OCI-LY3 (cell line): ENCODE measurements at regions not wholly inside any gene's neighbourhood (a gene's known extent, or its start where the extent isn't known, plus 50 kb on each side); places are given as distances from the start of the nearest gene placed in this dataset.

Source experiments
- H2AFZ ChIP-seq: fragments of 200-600, 300-600 bp; shearing (Covaris generic); 2 replicates; pipeline ENCODE4 v1.6.0; 2014; ENCODE audit warnings: antibody characterized with exemption, low read depth, low read length
- H3K27ac ChIP-seq: fragments of 200-600, 300-600 bp; sonication (generic); 2 replicates; pipeline ENCODE4 v1.5.1; 2014; ENCODE audit warnings: mild to moderate bottlenecking, low read length, moderate library complexity, mixed read lengths
- H3K27me3 ChIP-seq: fragments of 200-600, 300-600 bp; sonication (generic); 2 replicates; pipeline ENCODE4 v1.6.1; 2014; ENCODE audit warnings: low read depth, low read length, mixed read lengths
- H3K36me3 ChIP-seq: fragments of 200-600, 300-600 bp; sonication (generic); replicated peaks from 2 replicates; pipeline ENCODE3; 2014; ENCODE audit warnings: low read depth, low read length, mixed read lengths
- H3K4me1 ChIP-seq: fragments of 300-600, 200-600 bp; sonication (generic); 2 replicates; pipeline ENCODE4 v1.6.1; 2014; ENCODE audit warnings: low read length, mixed read lengths
- H3K4me2 ChIP-seq: fragments of 200-600, 300-600 bp; sonication (generic); 2 replicates; pipeline ENCODE4 v1.6.1; 2014; ENCODE audit warnings: low read length, mixed read lengths
- H3K4me3 ChIP-seq: fragments of 300-600, 200-600 bp; sonication (generic); 2 replicates; pipeline ENCODE4 v1.5.1; 2014; ENCODE audit warnings: antibody characterized with exemption, mild to moderate bottlenecking, low read length, moderate library complexity
- H3K79me2 ChIP-seq: fragments of 300-600, 200-600 bp; shearing (Covaris generic); 2 replicates; pipeline ENCODE4 v1.6.1; 2014; ENCODE audit warnings: mild to moderate bottlenecking, low read length, mixed read lengths
- H3K9ac ChIP-seq: fragments of 300-600, 200-600 bp; shearing (Covaris generic); 2 replicates; pipeline ENCODE4 v1.6.0; 2014; ENCODE audit warnings: mild to moderate bottlenecking, low read length, moderate library complexity
- H3K9me3 ChIP-seq: fragments of 200-600, 300-600 bp; shearing (Covaris generic); 2 replicates; pipeline ENCODE4 v1.6.1; 2014; ENCODE audit warnings: low read length, mixed read lengths; ENCODE audit not compliant: insufficient read depth
- H4K20me1 ChIP-seq: fragments of 200-600, 300-600 bp; sonication (generic); 2 replicates; pipeline ENCODE4 v1.6.1; 2016; ENCODE audit warnings: low read length, mixed read lengths; ENCODE audit not compliant: insufficient read depth
- CTCF ChIP-seq: fragments of 200-600, 300-600 bp; sonication (generic); IDR thresholded peaks from 2 replicates; pipeline ENCODE4 v1.5.1; 2014; ENCODE audit warnings: antibody characterized with exemption, low read length, low read depth
- EZH2phosphoT487 ChIP-seq: fragments of 200-600 bp; shearing (Covaris generic); IDR thresholded peaks from 2 replicates; pipeline ENCODE4 v1.6.1; 2018; ENCODE audit warnings: antibody characterized with exemption, mixed run types, low read depth

GRCh38 chr6:74853991-74854390 is 351.9 kb downstream of the COL12A1 start:
- no peak overlapping the region for H3K27ac ChIP-seq
- H3K27me3 ChIP-seq = no peaks in the 10 kb centered on the region
- no peak overlapping the region for H2AFZ ChIP-seq
- TF ChIP-seq EZH2phosphoT487 (no peak), CTCF (no peak)
- H3K4me3 ChIP-seq = no peak overlapping the region
- no peaks in the 10 kb centered on the region for H3K9me3 ChIP-seq
- H3K36me3 ChIP-seq = no peaks in the 10 kb centered on the region
- H4K20me1 ChIP-seq = no peaks in the 10 kb centered on the region
- H3K4me2 ChIP-seq = no peak overlapping the region
- no peaks in the 10 kb centered on the region for H3K4me1 ChIP-seq
- H3K79me2 ChIP-seq = no peaks in the 10 kb centered on the region
- H3K9ac ChIP-seq = no peak overlapping the region

- H3K4me1 ChIP-seq = no peaks in the 10 kb centered on the region
- TF ChIP-seq CTCF = no peak
- no peak for TF ChIP-seq EZH2phosphoT487
- no peak overlapping the region for H3K4me2 ChIP-seq
- no peaks in the 10 kb centered on the region for H3K27me3 ChIP-seq
- H3K9me3 ChIP-seq = no peaks in the 10 kb centered on the region
- H3K27ac ChIP-seq = no peak overlapping the region
- H4K20me1 ChIP-seq = no peaks in the 10 kb centered on the region
- H3K4me3 ChIP-seq = no peak overlapping the region
- H3K9ac ChIP-seq = no peak overlapping the region
- H3K36me3 ChIP-seq = no peaks in the 10 kb centered on the region
- H2AFZ ChIP-seq = no peak overlapping the region
- no peaks in the 10 kb centered on the region for H3K79me2 ChIP-seq
Measured at GRCh38 chr6:74851596-74851995, 354.3 kb downstream of the COL12A1 start.

- Histone ChIP-seq H3K4me3 (no peak overlapping the region), H3K27ac (no peak overlapping the region), H4K20me1 (no peaks in the 10 kb centered on the region), H3K9me3 (no peaks in the 10 kb centered on the region), H3K4me1 (no peaks in the 10 kb centered on the region), H3K4me2 (no peak overlapping the region), H3K27me3 (no peaks in the 10 kb centered on the region), H3K9ac (no peak overlapping the region), H2AFZ (no peak overlapping the region), H3K79me2 (no peaks in the 10 kb centered on the region), H3K36me3 (no peaks in the 10 kb centered on the region)
- no peak for TF ChIP-seq CTCF
- no peak for TF ChIP-seq EZH2phosphoT487
Measured at GRCh38 chr6:74840953-74841352, 364.9 kb downstream of the COL12A1 start.

GRCh38 chr6:74834967-74835366 is 370.9 kb downstream of the COL12A1 start:
- Histone ChIP-seq H3K4me2 (no peak overlapping the region), H3K4me1 (no peaks in the 10 kb centered on the region), H3K36me3 (no peaks in the 10 kb centered on the region), H3K9ac (no peak overlapping the region), H4K20me1 (no peaks in the 10 kb centered on the region), H3K4me3 (no peak overlapping the region), H3K27ac (no peak overlapping the region), H2AFZ (no peak overlapping the region), H3K27me3 (no peaks in the 10 kb centered on the region), H3K79me2 (no peaks in the 10 kb centered on the region), H3K9me3 (peaks cover 3% of the 10 kb centered on the region; the same call in 1 of the 2 replicates)
- TF ChIP-seq CTCF (no peak), EZH2phosphoT487 (no peak)
